SK-N-SH (cell line): ENCODE measurements at regions not wholly inside any gene's neighbourhood (a gene's known extent, or its start where the extent isn't known, plus 50 kb on each side); places are given as distances from the start of the nearest gene placed in this dataset.
A peak's percentile ranks its signal among the peaks of the same experiment; 100 is the strongest.

Experiments used
- CTCF ChIA-PET: fragments of 300-600, 350-600 bp; formaldehyde crosslinking; extraction: SDS; loops from one replicate; lab custom pipeline; 2021; lab: Yijun Ruan, JAX
- POLR2A ChIA-PET: fragments of 350-600 bp; sonication (Branson Sonifier 250); formaldehyde crosslinking; extraction: SDS; loops from one replicate; lab custom pipeline; 2020; ENCODE audit warnings: antibody characterized with exemption, inconsistent platforms; lab: Yijun Ruan, JAX
- DNase-seq: peaks from one replicate; pipeline ENCODE4 v3.0.0; 2012
- H2AFZ ChIP-seq: fragments of 200-600 bp; sonication (generic); 2 replicates; pipeline ENCODE4 v1.8.1; 2016; ENCODE audit warnings: antibody characterized with exemption, mild to moderate bottlenecking, low read depth
- H3F3A ChIP-seq: fragments of 200-600 bp; sonication (generic); replicated peaks from 2 replicates; pipeline ENCODE3; 2016; ENCODE audit warnings: antibody characterized with exemption, mild to moderate bottlenecking; ENCODE audit not compliant: insufficient read depth
- H3K27ac ChIP-seq, 2 experiments: fragments of 200-500 bp in 1 of 2; fragments of 200-600 bp in 1 of 2; sonication (Bioruptor generic) in 1 of 2; sonication (generic), shearing (Covaris generic) in 1 of 2; 2 replicates each; pipeline versions ENCODE4 v1.5.1 to v1.6.1; 2014 to 2016; ENCODE audit warnings: low read depth in 2 of 2, inconsistent platforms in 1 of 2, low read length in 1 of 2, mild to moderate bottlenecking in 1 of 2, mixed read lengths in 1 of 2
- H3K27me3 ChIP-seq: fragments of 200-600 bp; sonication (generic), shearing (Covaris generic); 2 replicates; pipeline ENCODE4 v1.6.1; 2016; ENCODE audit warnings: mixed run types; ENCODE audit not compliant: insufficient read depth
- H3K36me3 ChIP-seq, 2 experiments: fragments of 200-500 bp in 1 of 2; fragments of 200-600 bp in 1 of 2; sonication (Bioruptor generic) in 1 of 2; sonication (generic) in 1 of 2; replicated peaks in 1 of 2; 2 replicates each; pipeline versions ENCODE3 to v1.5.1; 2014 to 2016; ENCODE audit warnings: low read length in 1 of 2, mild to moderate bottlenecking in 1 of 2; ENCODE audit not compliant: insufficient read depth in 2 of 2, control insufficient read depth in 1 of 2
- H3K4me1 ChIP-seq, 2 experiments: fragments of 200-500 bp in 1 of 2; fragments of 200-600 bp in 1 of 2; sonication (Bioruptor generic) in 1 of 2; sonication (generic), shearing (Covaris generic) in 1 of 2; 2 replicates each; pipeline versions ENCODE4 v1.5.1 to v1.6.1; 2014 to 2016; ENCODE audit warnings: low read depth in 1 of 2, low read length in 1 of 2, mixed run types in 1 of 2; ENCODE audit not compliant: insufficient read depth in 2 of 2, control insufficient read depth in 1 of 2
- H3K4me2 ChIP-seq: fragments of 200-600 bp; sonication (generic), shearing (Covaris generic); 2 replicates; pipeline ENCODE4 v1.6.1; 2017; ENCODE audit warnings: mixed run types
- H3K4me3 ChIP-seq, 2 experiments: fragments of 200-500 bp in 1 of 2; fragments of 200-600 bp in 1 of 2; sonication (Bioruptor generic) in 1 of 2; sonication (generic), shearing (Covaris generic) in 1 of 2; 2 replicates each; pipeline versions ENCODE4 v1.5.1 to v1.8.1; 2014 to 2016; ENCODE audit warnings: low read depth in 2 of 2, inconsistent platforms in 1 of 2, low read length in 1 of 2, mild to moderate bottlenecking in 1 of 2, mixed read lengths in 1 of 2, moderate library complexity in 1 of 2
- H3K79me2 ChIP-seq: fragments of 200-600 bp; sonication (generic); 2 replicates; pipeline ENCODE4 v1.8.1; 2017; ENCODE audit warnings: mild to moderate bottlenecking; ENCODE audit not compliant: insufficient read depth
- H3K9ac ChIP-seq: fragments of 200-600 bp; sonication (generic); 2 replicates; pipeline ENCODE4 v1.6.1; 2017; ENCODE audit warnings: mixed run types
- H3K9me2 ChIP-seq: fragments of 200-600 bp; sonication (generic); 2 replicates; pipeline ENCODE4 v1.6.1; 2017; ENCODE audit warnings: mixed run types
- H3K9me3 ChIP-seq: fragments of 200-600 bp; sonication (generic); 2 replicates; pipeline ENCODE4 v1.6.1; 2017; ENCODE audit warnings: mixed run types, mild to moderate bottlenecking, moderate library complexity
- H4K20me1 ChIP-seq: fragments of 200-600 bp; sonication (generic); 2 replicates; pipeline ENCODE4 v1.6.1; 2017; ENCODE audit warnings: mild to moderate bottlenecking, mixed run types; ENCODE audit not compliant: insufficient read depth
- FOSL2 ChIP-seq: IDR thresholded peaks from 2 replicates; pipeline ENCODE4 v1.4.0; 2012; ENCODE audit warnings: low read depth, mild to moderate bottlenecking, moderate library complexity, borderline replicate concordance
- FOXJ3 ChIP-seq: sonication (generic); formaldehyde crosslinking; IDR thresholded peaks from 2 replicates; pipeline ENCODE4 v1.5.1; 2020; ENCODE audit warnings: mild to moderate bottlenecking, missing genetic modification reagents
- FOXM1 ChIP-seq: IDR thresholded peaks from 2 replicates; pipeline ENCODE4 v1.4.0; 2012; ENCODE audit warnings: low read depth, mild to moderate bottlenecking
- GATA2 ChIP-seq: sonication (generic); formaldehyde crosslinking; IDR thresholded peaks from 2 replicates; pipeline ENCODE4 v1.5.0; 2020; ENCODE audit warnings: mild to moderate bottlenecking, missing genetic modification reagents
- NRF1 ChIP-seq: IDR thresholded peaks from 2 replicates; pipeline ENCODE4 v1.6.1; 2012; ENCODE audit warnings: low read depth, mild to moderate bottlenecking, low read length
- POLR2AphosphoS5 ChIP-seq: IDR thresholded peaks from 2 replicates; pipeline ENCODE4 v1.6.1; 2012; ENCODE audit warnings: low read depth, low read length
- TAF1 ChIP-seq: IDR thresholded peaks from 2 replicates; pipeline ENCODE4 v1.6.1; 2012; ENCODE audit warnings: low read depth, mild to moderate bottlenecking, low read length, moderate library complexity, borderline replicate concordance
- WGBS: methylation state at CpG from one replicate; pipeline ENCODE4 v1.1.6; 2017; ENCODE audit warnings: low lambda C conversion rate; 5-methylcytosine and 5-hydroxymethylcytosine counted together
- TF ChIP-seq, protein P1 (sequence below): IDR thresholded peaks from 2 replicates; pipeline ENCODE4; 2012
- TF ChIP-seq, protein P2 (sequence below): IDR thresholded peaks from 2 replicates; pipeline ENCODE4 v1.4.0; 2012; ENCODE audit warnings: low read depth, borderline replicate concordance
- TF ChIP-seq, protein P3 (sequence below): IDR thresholded peaks from 2 replicates; pipeline ENCODE4 v1.6.1; 2012; ENCODE audit warnings: mild to moderate bottlenecking, low read depth, low read length, moderate library complexity
- TF ChIP-seq, protein P4 (sequence below): fragments of 150-350 bp; IDR thresholded peaks from 2 replicates; pipeline ENCODE4 v1.6.1; 2017; ENCODE audit warnings: antibody characterized with exemption, low read length, low read depth, borderline replicate concordance

GRCh38 chr3:34346656-34347055, 548.2 kb downstream of the PDCD6IP start (continued):
- TF ChIP-seq POLR2AphosphoS5 (no peak), FOSL2 (no peak)
- TF ChIP-seq, protein P1, sequence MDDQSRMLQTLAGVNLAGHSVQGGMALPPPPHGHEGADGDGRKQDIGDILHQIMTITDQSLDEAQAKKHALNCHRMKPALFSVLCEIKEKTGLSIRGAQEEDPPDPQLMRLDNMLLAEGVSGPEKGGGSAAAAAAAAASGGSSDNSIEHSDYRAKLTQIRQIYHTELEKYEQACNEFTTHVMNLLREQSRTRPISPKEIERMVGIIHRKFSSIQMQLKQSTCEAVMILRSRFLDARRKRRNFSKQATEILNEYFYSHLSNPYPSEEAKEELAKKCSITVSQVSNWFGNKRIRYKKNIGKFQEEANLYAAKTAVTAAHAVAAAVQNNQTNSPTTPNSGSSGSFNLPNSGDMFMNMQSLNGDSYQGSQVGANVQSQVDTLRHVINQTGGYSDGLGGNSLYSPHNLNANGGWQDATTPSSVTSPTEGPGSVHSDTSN: no peak

DNA sequence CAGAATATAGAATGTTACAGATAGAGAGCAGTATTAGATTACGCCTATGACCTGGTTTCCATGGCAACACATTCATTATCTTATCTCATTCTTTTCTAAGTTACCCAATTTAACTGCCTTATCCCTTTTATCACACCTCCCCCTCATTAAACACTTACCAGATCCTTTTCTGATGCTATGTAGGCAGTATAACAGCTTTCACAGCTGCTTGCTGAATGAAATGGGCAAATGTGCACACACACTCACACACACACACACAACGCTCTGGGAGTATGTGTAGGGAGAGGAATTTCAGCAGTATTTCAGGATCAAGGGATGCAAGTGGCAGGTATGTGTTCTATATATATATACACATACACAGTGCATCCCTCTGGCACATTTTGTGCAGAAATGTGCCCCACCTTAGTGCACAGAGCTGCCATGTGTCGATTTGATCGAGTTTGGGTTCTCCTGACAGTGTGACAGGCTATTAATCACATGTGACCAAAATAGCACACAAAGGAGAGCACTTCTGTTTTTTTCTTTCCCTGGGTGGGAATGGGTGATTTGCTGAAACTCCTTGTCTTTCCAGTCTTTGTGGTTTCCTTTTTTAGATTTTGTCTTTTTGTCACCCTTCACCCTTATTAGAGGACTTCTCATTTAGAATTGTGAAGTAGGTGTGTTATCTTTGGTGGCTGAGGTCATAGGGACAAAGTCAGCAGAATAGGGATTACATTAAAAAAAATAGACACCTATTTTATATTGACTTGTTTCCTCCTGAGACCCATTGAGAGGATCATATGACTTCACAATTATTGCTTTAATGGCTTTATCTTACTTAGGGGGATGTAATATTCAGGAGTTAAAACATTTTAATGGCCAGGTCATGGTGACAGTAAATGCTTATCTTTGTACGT, 553.7 kb downstream of the PDCD6IP start:
- CTCF ChIA-PET: no interaction called here
- WGBS: 11% methylated on average over 5 of the region's 5 CpGs
- POLR2A ChIA-PET: no interaction called here

GRCh38 chr3:34352778-34353331, 554.4 kb downstream of the PDCD6IP start:
- ChIA-PET CTCF (no interaction called here), POLR2A (no interaction called here)
- no peak overlapping the region for H3K9ac ChIP-seq
- TF ChIP-seq FOXJ3 (CRISPR knock-in tag): no peak
- TF ChIP-seq NRF1: no peak
- TF ChIP-seq, protein P2, sequence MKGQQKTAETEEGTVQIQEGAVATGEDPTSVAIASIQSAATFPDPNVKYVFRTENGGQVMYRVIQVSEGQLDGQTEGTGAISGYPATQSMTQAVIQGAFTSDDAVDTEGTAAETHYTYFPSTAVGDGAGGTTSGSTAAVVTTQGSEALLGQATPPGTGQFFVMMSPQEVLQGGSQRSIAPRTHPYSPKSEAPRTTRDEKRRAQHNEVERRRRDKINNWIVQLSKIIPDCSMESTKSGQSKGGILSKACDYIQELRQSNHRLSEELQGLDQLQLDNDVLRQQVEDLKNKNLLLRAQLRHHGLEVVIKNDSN: no peak
- no peak for TF ChIP-seq FOXM1
- TF ChIP-seq, protein P3, sequence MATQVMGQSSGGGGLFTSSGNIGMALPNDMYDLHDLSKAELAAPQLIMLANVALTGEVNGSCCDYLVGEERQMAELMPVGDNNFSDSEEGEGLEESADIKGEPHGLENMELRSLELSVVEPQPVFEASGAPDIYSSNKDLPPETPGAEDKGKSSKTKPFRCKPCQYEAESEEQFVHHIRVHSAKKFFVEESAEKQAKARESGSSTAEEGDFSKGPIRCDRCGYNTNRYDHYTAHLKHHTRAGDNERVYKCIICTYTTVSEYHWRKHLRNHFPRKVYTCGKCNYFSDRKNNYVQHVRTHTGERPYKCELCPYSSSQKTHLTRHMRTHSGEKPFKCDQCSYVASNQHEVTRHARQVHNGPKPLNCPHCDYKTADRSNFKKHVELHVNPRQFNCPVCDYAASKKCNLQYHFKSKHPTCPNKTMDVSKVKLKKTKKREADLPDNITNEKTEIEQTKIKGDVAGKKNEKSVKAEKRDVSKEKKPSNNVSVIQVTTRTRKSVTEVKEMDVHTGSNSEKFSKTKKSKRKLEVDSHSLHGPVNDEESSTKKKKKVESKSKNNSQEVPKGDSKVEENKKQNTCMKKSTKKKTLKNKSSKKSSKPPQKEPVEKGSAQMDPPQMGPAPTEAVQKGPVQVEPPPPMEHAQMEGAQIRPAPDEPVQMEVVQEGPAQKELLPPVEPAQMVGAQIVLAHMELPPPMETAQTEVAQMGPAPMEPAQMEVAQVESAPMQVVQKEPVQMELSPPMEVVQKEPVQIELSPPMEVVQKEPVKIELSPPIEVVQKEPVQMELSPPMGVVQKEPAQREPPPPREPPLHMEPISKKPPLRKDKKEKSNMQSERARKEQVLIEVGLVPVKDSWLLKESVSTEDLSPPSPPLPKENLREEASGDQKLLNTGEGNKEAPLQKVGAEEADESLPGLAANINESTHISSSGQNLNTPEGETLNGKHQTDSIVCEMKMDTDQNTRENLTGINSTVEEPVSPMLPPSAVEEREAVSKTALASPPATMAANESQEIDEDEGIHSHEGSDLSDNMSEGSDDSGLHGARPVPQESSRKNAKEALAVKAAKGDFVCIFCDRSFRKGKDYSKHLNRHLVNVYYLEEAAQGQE: no peak
- no peak for TF ChIP-seq POLR2AphosphoS5
- 35% methylated on average over 2 of the region's 2 CpGs for WGBS
- no peaks in the 10 kb centered on the region for H3K9me3 ChIP-seq
- no peaks in the 10 kb centered on the region for H3K27me3 ChIP-seq
- H3F3A ChIP-seq: no peaks in the 10 kb centered on the region
- no peaks in the 10 kb centered on the region for H3K79me2 ChIP-seq
- no peaks in the 10 kb centered on the region for H3K36me3 ChIP-seq
- no peak overlapping the region for H3K4me3 ChIP-seq
- no peak for DNase-seq
- H3K9me2 ChIP-seq: no peaks in the 10 kb centered on the region
- no peaks in the 10 kb centered on the region for H4K20me1 ChIP-seq
- no peak overlapping the region for H3K4me2 ChIP-seq
- no peak overlapping the region for H3K27ac ChIP-seq
- no peak overlapping the region for H2AFZ ChIP-seq
- peaks cover 0 to 3% of the 10 kb centered on the region in 2 experiments; a peak in 1 of 4 replicates for H3K4me1 ChIP-seq

More for the DNA sequence above, 553.7 kb downstream of the PDCD6IP start:
- Histone ChIP-seq H3K79me2 (no peaks in the 10 kb centered on the region), H4K20me1 (no peaks in the 10 kb centered on the region), H3K4me3 (no peak overlapping the region), H3F3A (no peaks in the 10 kb centered on the region), H2AFZ (no peak overlapping the region), H3K9me3 (no peaks in the 10 kb centered on the region), H3K4me1 (peaks cover 0 to 3% of the 10 kb centered on the region in 2 experiments; a peak in 1 of 4 replicates), H3K4me2 (no peak overlapping the region), H3K27me3 (no peaks in the 10 kb centered on the region), H3K9ac (no peak overlapping the region), H3K27ac (no peak overlapping the region), H3K36me3 (no peaks in the 10 kb centered on the region), H3K9me2 (no peaks in the 10 kb centered on the region)
- no peak for TF ChIP-seq TAF1
- TF ChIP-seq, protein P4, sequence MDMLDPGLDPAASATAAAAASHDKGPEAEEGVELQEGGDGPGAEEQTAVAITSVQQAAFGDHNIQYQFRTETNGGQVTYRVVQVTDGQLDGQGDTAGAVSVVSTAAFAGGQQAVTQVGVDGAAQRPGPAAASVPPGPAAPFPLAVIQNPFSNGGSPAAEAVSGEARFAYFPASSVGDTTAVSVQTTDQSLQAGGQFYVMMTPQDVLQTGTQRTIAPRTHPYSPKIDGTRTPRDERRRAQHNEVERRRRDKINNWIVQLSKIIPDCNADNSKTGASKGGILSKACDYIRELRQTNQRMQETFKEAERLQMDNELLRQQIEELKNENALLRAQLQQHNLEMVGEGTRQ: no peak
- TF ChIP-seq GATA2 (CRISPR knock-in tag): peak; percentile 21; the same call in 1 of the 2 replicates
- DNase-seq: no peak
